A673 (cell line): ENCODE measurements at regions not wholly inside any gene's neighbourhood (a gene's known extent, or its start where the extent isn't known, plus 50 kb on each side); places are given as distances from the start of the nearest gene placed in this dataset.

Source experiments
- BruUV-seq: library from RNA; stranded (reverse); fragments of 400-500 nt; replicated peaks from 2 replicates; lab custom pipeline; 2021; lab: Mats Ljungman, UMichigan
- CTCF ChIA-PET: fragments of 300-600 bp; sonication (Branson Sonifier 250); formaldehyde crosslinking; loops from one replicate; lab custom pipeline; 2022; ENCODE audit warnings: antibody characterized with exemption; lab: Charles Lee
- POLR2A ChIA-PET: fragments of 300-600 bp; sonication (Branson Sonifier 250); formaldehyde crosslinking; loops from one replicate; lab custom pipeline; 2022; ENCODE audit warnings: antibody characterized with exemption; ENCODE audit not compliant: low non-redundant PET; lab: Charles Lee
- DNase-seq: peaks from one replicate; pipeline ENCODE4 v3.0.0-alpha.2; 2015; ENCODE audit warnings: low spot score
- H3K27ac ChIP-seq: fragments of 200-600 bp; sonication (generic); 2 replicates; pipeline ENCODE4 v1.5.1; 2016; ENCODE audit warnings: mixed run types, low read depth, mild to moderate bottlenecking, mixed read lengths, antibody characterized with exemption, low read length; ENCODE audit not compliant: poor library complexity, severe bottlenecking
- H3K27me3 ChIP-seq: fragments of 200-600 bp; sonication (generic); replicated peaks from 2 replicates; pipeline ENCODE4 v1.6.1; 2017; ENCODE audit warnings: mixed run types, low read depth, mild to moderate bottlenecking, mixed read lengths, antibody characterized with exemption, low read length; ENCODE audit not compliant: insufficient read depth, poor library complexity
- H3K36me3 ChIP-seq: fragments of 200-600 bp; sonication (generic); 2 replicates; pipeline ENCODE4 v1.6.1; 2016; ENCODE audit warnings: mixed run types, mild to moderate bottlenecking, mixed read lengths, antibody characterized with exemption, low read length; ENCODE audit not compliant: insufficient read depth, poor library complexity, severe bottlenecking
- H3K4me1 ChIP-seq: fragments of 200-600 bp; sonication (generic); 2 replicates; pipeline ENCODE4 v1.6.1; 2017; ENCODE audit warnings: mixed run types, mild to moderate bottlenecking, mixed read lengths, antibody characterized with exemption, low read length; ENCODE audit not compliant: insufficient read depth, poor library complexity, severe bottlenecking
- H3K4me3 ChIP-seq: fragments of 200-600 bp; sonication (generic); 2 replicates; pipeline ENCODE4 v1.5.1; 2016; ENCODE audit warnings: low read depth, mixed run types, mild to moderate bottlenecking, mixed read lengths, low read length; ENCODE audit not compliant: poor library complexity, severe bottlenecking
- H3K9me3 ChIP-seq: fragments of 200-600 bp; sonication (generic); 2 replicates; pipeline ENCODE4 v1.6.1; 2016; ENCODE audit warnings: mixed run types, low read depth, mild to moderate bottlenecking, mixed read lengths, antibody characterized with exemption, low read length; ENCODE audit not compliant: poor library complexity, severe bottlenecking
- CTCF ChIP-seq: fragments of 300-800, 200-600 bp; sonication (generic); conservative IDR thresholded peaks from 2 replicates; pipeline ENCODE4 v1.5.1; 2017; ENCODE audit warnings: low read depth, mild to moderate bottlenecking, antibody characterized with exemption, low read length, moderate library complexity, mixed read lengths
- EZH2 ChIP-seq: fragments of 200-600 bp; sonication (generic); IDR thresholded peaks from 2 replicates; pipeline ENCODE4 v1.6.1; 2017; ENCODE audit warnings: borderline replicate concordance, low read depth, mild to moderate bottlenecking, mixed read lengths, antibody characterized with exemption, low read length; ENCODE audit not compliant: poor library complexity, severe bottlenecking
- intact Hi-C: fragments of 100-400 bp; cut with micrococcal nuclease; formaldehyde crosslinking; loops from one replicate; pipeline ENCODE4 v1.10.0; 2022; ENCODE audit not compliant: unreplicated experiment

GRCh38 chr21:24336491-24336890 is 1270.8 kb downstream of the MRPL39 start:
- Histone ChIP-seq H3K27me3 (no peaks in the 10 kb centered on the region), H3K4me3 (no peak overlapping the region), H3K36me3 (no peaks in the 10 kb centered on the region), H3K4me1 (no peaks in the 10 kb centered on the region), H3K27ac (no peak overlapping the region), H3K9me3 (peaks cover 15% of the 10 kb centered on the region)
- no peak for TF ChIP-seq CTCF
- no peak for TF ChIP-seq EZH2
- CTCF ChIA-PET: no interaction called here
- intact Hi-C loops: no loop called here
- BruUV-seq: no TSS peak
- POLR2A ChIA-PET: no interaction called here
- no peak for DNase-seq

GRCh38 chr21:24323536-24323935 is 1283.7 kb downstream of the MRPL39 start:
- no TSS peak for BruUV-seq
- intact Hi-C loops: no loop called here
- POLR2A ChIA-PET: no interaction called here

GRCh38 chr21:24316277-24316922 is 1290.9 kb downstream of the MRPL39 start:
- ChIA-PET POLR2A (no interaction called here), CTCF (no interaction called here)
- intact Hi-C loops: no loop called here
- Histone ChIP-seq H3K4me1 (no peaks in the 10 kb centered on the region), H3K27me3 (no peaks in the 10 kb centered on the region), H3K36me3 (no peaks in the 10 kb centered on the region), H3K9me3 (peaks cover 18% of the 10 kb centered on the region), H3K4me3 (no peak overlapping the region), H3K27ac (no peak overlapping the region)
- no peak for DNase-seq
- BruUV-seq: no TSS peak
- TF ChIP-seq EZH2: no peak
- TF ChIP-seq CTCF: no peak

More at GRCh38 chr21:24323536-24323935, 1283.7 kb downstream of the MRPL39 start:
- Histone ChIP-seq H3K27me3 (no peaks in the 10 kb centered on the region), H3K36me3 (no peaks in the 10 kb centered on the region), H3K4me3 (no peak overlapping the region), H3K9me3 (peaks cover 15% of the 10 kb centered on the region), H3K4me1 (no peaks in the 10 kb centered on the region), H3K27ac (no peak overlapping the region)
- CTCF ChIA-PET: no interaction called here
- TF ChIP-seq CTCF (no peak), EZH2 (no peak)
- DNase-seq: no peak
